IMR-90 (cell line): ENCODE measurements at regions not wholly inside any gene's neighbourhood (a gene's known extent, or its start where the extent isn't known, plus 50 kb on each side); places are given as distances from the start of the nearest gene placed in this dataset.

ENCODE experiments used
- CTCF ChIP-seq: conservative IDR thresholded peaks from 2 replicates; pipeline ENCODE4 v1.5.1; 2012; ENCODE audit warnings: mild to moderate bottlenecking, low read depth, low read length, improper control_type of control experiment
- FOS ChIP-seq: fragments of 150-350 bp; IDR thresholded peaks from 2 replicates; pipeline ENCODE4 v1.6.1; 2016; ENCODE audit warnings: low read depth, low read length
- RCOR1 ChIP-seq: IDR thresholded peaks from 2 replicates; pipeline ENCODE4 v1.6.1; 2012; ENCODE audit warnings: mild to moderate bottlenecking, low read length, improper control_type of control experiment; ENCODE audit not compliant: insufficient replicate concordance
- RFX5 ChIP-seq: IDR thresholded peaks from 2 replicates; pipeline ENCODE4 v1.8.0; 2012; ENCODE audit warnings: low read depth, mild to moderate bottlenecking, low read length, moderate library complexity

- TF ChIP-seq CTCF (no peak), RCOR1 (no peak), RFX5 (no peak), FOS (no peak)
These were observed 171.3 kb downstream of the BLID start for GRCh38 chr11:121944556-121945230.
